GM11168 (cell line): ENCODE measurements at regions not wholly inside any gene's neighbourhood (a gene's known extent, or its start where the extent isn't known, plus 50 kb on each side); places are given as distances from the start of the nearest gene placed in this dataset.
"Not testable (repeated sequence)": the region's sequence is repeated elsewhere in the genome, so short reads cannot be mapped to it uniquely, and the experiment has no call there.

Experiments used
- in situ Hi-C: fragments of 300-500 bp; cut with MboI; formaldehyde crosslinking; loops from one replicate; pipeline ENCODE4 v1.12.0; 2022; ENCODE audit warnings: low sequenced_read_pairs; ENCODE audit not compliant: unreplicated experiment

GRCh38 chr16:73399486-73399885 is 351.6 kb upstream of the ZFHX3 start:
- in situ Hi-C loops = no loop called here

- in situ Hi-C loops = not testable (repeated sequence)
Measured at GRCh38 chr16:73398604-73399003, 350.7 kb upstream of the ZFHX3 start.

- in situ Hi-C loops = no loop called here
Measured at GRCh38 chr16:73396556-73396955, 348.6 kb upstream of the ZFHX3 start.

GRCh38 chr16:73390936-73391335 is 343.0 kb upstream of the ZFHX3 start:
- in situ Hi-C loops = no loop called here

- in situ Hi-C loops = no loop called here
Measured at GRCh38 chr16:73390491-73390890, 342.6 kb upstream of the ZFHX3 start.

- in situ Hi-C loops = no loop called here
Measured at GRCh38 chr16:73389085-73389484, 341.2 kb upstream of the ZFHX3 start.

- in situ Hi-C loops = no loop called here
Measured at GRCh38 chr16:73387979-73388378, 340.1 kb upstream of the ZFHX3 start.

- in situ Hi-C loops = no loop called here
Measured at GRCh38 chr16:73385696-73386095, 337.8 kb upstream of the ZFHX3 start.

GRCh38 chr16:73384506-73385089 is 336.7 kb upstream of the ZFHX3 start:
- in situ Hi-C loops = no loop called here

- in situ Hi-C loops = no loop called here
Measured at GRCh38 chr16:73383988-73384365, 336.0 kb upstream of the ZFHX3 start.

- in situ Hi-C loops = no loop called here
Measured at GRCh38 chr16:73383195-73383987, 335.5 kb upstream of the ZFHX3 start.

GRCh38 chr16:73378471-73378870 is 330.5 kb upstream of the ZFHX3 start:
- in situ Hi-C loops = no loop called here

- in situ Hi-C loops = no loop called here
Measured at GRCh38 chr16:73371584-73372319, 323.8 kb upstream of the ZFHX3 start.

- in situ Hi-C loops = no loop called here
Measured at GRCh38 chr16:73369851-73370250, 321.9 kb upstream of the ZFHX3 start.

- in situ Hi-C loops = no loop called here
Measured at GRCh38 chr16:73368715-73369114, 320.8 kb upstream of the ZFHX3 start.

GRCh38 chr16:73365016-73365551 is 317.2 kb upstream of the ZFHX3 start:
- in situ Hi-C loops = no loop called here

- in situ Hi-C loops = no loop called here
Measured at GRCh38 chr16:73364413-73364812, 316.5 kb upstream of the ZFHX3 start.

GRCh38 chr16:73361061-73361460 is 313.1 kb upstream of the ZFHX3 start:
- in situ Hi-C loops = no loop called here

- in situ Hi-C loops = no loop called here
Measured at GRCh38 chr16:73356401-73357079, 308.6 kb upstream of the ZFHX3 start.

GRCh38 chr16:73355981-73356380 is 308.1 kb upstream of the ZFHX3 start:
- in situ Hi-C loops = no loop called here

- in situ Hi-C loops = no loop called here
Measured at GRCh38 chr16:73354434-73354833, 306.5 kb upstream of the ZFHX3 start.
